ENCODE measurements at regions not wholly inside any gene's neighbourhood (a gene's known extent, or its start where the extent isn't known, plus 50 kb on each side); places are given as distances from the start of the nearest gene placed in this dataset.
"Not testable (repeated sequence)": the region's sequence is repeated elsewhere in the genome, so short reads cannot be mapped to it uniquely, and the experiment has no call there.

- intact Hi-C loops (cut with DNase I); DNase-seq (ENCODE audit: low spot score): not testable (repeated sequence)
Measured at GRCh38 chr18:1033092-1033491, 128.4 kb downstream of the ADCYAP1 start.

DNA sequence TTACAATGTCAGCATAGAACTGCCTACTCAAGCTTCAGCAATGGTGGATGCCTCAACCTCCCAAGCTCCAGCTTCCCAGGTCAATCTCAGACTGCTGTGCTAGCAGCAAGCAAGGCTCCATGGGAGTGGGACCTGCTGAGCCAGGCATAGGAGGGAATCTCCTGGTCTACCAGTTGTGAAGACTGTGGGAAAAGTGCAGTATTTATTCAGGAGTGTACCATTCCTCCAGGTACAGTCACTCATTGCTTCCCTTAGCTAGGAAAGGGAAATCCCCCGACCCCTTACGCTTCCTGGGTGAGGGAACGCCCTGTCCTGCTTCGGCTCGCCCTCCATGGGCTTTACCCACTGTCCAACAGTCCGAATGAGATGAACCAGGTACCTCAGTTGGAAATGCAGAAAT lies 130.3 kb downstream of the ADCYAP1 start:
- DNase-seq (ENCODE audit: low spot score) = no peak
- intact Hi-C loops (cut with DNase I) = no loop called here

DNA sequence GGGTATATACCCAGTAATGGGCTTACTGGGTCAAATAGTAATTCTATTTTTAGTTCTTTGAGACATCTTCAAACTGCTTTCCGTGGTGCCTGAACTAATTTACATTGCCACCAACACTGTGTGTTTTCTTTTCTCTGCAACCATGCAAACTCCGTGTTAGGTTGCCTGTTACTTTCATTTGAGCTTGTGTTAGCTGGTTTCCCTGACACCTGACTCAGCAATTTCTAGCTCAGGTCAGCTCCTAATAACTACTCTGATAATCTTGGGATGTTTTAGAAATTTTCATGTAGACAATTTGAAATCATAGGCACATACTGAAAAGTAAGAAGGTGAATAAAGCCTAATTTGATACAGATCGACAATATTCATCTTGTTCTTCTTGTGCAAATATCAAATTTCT lies 132.3 kb downstream of the ADCYAP1 start:
- DNase-seq (ENCODE audit: low spot score) = no peak
- intact Hi-C loops (cut with DNase I) = no loop called here

GRCh38 chr18:1037776-1038175 lies 133.1 kb downstream of the ADCYAP1 start:
- intact Hi-C loops (cut with DNase I) = no loop called here
- DNase-seq (ENCODE audit: low spot score) = no peak

- DNase-seq (ENCODE audit: low spot score) = peak; percentile 44
- intact Hi-C loops (cut with DNase I) = no loop called here
Measured at GRCh38 chr18:1039421-1039820, 134.8 kb downstream of the ADCYAP1 start.

DNA sequence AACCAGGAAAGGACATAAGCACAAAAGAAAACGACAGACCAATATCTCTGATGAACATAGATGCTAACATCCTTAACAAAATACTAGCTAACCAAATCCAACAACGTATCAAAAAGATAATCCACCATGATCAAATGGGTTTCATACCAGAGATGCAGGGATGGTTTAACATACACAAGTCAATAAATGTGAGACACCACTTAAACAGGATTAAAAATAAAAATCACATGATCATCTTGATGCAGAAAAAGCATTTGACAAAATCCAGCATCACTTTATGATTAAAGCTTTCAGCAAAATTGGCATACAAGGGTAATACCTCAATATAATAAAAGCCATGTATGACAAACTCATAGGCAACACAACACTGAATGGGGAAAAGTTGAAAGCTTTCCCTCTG lies 138.4 kb downstream of the ADCYAP1 start:
- DNase-seq (ENCODE audit: low spot score); intact Hi-C loops (cut with DNase I): not testable (repeated sequence)

GRCh38 chr18:1045658-1046057 lies 141.0 kb downstream of the ADCYAP1 start:
- intact Hi-C loops (cut with DNase I) = no loop called here
- no peak for DNase-seq (ENCODE audit: low spot score)

- intact Hi-C loops (cut with DNase I) = no loop called here
- no peak for DNase-seq (ENCODE audit: low spot score)
Measured at GRCh38 chr18:1047406-1047805, 142.7 kb downstream of the ADCYAP1 start.

DNA sequence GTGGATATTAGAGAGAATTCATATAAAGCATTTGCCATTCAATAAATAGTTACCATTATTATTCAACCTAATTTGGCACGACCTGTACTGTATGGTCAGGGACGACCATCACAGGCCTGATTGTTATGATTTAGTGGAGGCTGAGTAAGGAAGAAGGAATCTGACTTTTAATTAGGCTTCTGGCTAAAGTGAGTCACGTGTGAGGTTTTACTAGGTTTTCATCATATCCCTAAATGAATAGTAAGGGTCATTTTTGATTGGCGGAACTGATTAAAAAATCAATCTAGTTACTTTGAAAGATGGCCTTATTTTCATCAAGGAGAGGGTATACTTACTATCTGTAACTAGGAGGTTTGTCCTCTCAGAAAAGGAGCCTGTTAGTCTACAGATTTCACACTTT lies 143.4 kb downstream of the ADCYAP1 start:
- DNase-seq (ENCODE audit: low spot score) = no peak
- intact Hi-C loops (cut with DNase I) = no loop called here

DNA sequence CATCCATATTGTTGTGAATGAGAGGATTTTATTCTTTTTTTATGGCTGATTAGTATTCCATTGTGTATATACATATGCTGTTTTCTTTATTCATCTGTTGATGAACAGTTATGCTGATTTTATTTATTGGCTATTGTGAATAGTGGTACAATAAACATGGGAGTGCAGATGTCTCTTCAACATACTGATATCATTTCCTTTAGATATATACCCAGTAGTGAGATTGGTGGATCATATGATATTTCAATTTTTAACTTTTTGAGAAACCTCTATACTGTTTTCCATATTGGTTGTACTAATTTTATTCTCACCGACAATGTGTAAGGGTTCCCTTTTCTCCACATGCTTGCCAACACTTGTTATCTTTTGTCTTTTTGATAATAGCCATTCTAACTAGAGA lies 144.5 kb downstream of the ADCYAP1 start:
- intact Hi-C loops (cut with DNase I) = no loop called here
- no peak for DNase-seq (ENCODE audit: low spot score)

DNA sequence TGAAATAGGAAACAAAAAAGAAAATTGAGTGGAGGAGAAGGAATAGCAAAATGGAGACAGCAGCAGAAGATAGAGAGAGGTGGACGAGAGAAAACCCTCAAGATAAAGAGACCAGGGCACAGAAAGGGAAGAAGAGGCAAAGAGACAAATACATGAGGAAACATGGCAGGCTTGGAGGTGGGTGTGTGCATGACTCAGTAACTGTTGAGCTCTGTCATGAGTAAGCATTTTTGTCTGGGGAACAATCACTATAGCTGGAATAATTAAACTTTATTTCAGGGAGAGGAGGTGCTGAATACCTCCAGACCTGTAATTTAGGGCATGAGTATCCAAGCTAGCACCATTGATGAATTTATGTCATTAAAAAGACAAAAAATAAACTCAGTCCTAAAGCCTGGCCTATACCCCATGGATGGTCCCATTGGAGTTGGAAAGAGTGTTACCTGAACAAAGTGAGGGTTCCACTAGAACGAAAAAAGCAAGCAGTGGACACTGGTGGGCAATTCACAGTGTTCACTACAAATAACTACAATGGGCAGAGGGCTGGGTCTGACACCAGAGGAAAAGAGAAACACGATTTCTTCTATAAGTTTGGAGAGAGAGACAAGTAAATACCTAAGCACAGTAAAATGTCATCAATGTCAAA lies 145.5 kb downstream of the ADCYAP1 start:
- intact Hi-C loops (cut with DNase I) = no loop called here
- DNase-seq (ENCODE audit: low spot score) = no peak

GRCh38 chr18:1052301-1052700 lies 147.6 kb downstream of the ADCYAP1 start:
- DNase-seq (ENCODE audit: low spot score) = no peak

DNA sequence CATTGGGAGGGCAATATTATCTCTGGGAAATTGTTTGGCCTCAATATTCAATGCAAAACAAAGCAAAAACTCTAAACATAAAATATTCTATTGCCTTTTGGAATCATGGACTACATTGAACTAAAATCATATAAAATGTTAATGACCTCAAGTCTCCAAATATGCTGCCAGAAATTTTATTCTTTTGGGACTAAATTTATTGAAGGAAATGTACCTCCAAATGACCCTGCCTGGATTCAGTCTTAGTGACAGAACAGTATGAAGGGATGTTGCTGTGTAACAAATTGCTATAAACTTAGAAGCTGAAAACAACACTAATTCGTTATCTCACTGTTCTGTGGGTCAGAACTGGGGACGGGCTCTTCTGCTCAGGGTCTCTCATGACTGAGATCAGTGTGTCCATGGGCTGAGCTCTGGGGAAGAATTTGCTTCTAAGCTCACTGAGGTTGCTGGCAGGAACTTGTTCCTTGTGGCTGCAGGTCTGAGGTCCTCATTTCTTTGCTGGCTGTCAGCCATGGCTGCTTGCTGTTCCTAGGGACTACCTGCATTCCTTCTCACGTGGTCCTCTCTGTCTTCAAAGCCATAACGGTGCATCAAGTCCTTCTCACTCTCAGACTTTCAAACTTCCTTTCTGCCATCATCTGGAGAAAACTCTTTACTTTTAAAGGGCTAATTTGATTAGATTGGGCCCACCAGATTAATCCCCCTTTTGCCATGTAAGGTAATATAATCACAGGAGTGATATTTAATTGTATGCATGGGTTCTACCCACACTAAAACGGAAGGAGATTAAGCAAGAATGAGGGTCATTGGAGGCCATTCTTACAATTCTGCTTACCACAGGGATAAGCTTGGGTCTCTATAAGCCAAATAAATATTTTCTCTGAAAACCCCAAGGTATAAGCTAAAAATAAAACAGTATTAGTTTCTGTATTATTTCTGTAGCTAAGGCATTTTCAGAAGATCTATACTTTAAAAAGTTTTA lies 149.0 kb downstream of the ADCYAP1 start:
- no peak for DNase-seq (ENCODE audit: low spot score)
- intact Hi-C loops (cut with DNase I) = no loop called here

More at GRCh38 chr18:1052301-1052700, 147.6 kb downstream of the ADCYAP1 start:
- intact Hi-C loops (cut with DNase I) = no loop called here

DNA sequence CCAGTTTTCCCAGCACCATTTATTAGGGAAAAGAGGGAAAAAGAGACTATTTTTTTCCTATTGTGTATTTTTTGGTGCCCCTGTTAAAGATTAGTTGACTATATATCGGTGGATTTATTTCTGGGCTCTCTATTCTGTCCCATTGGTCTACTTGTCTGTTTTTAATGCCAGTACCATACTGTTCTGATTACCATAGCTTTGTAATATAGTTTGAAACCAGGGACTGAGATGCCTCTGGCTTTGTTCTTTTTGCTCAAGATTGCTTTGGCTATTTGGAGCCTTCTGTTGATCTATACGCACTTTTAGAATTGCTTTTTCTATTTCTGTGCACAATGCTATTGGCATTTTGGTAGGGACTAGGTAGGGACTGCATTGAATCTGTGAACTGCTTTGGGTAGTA lies 151.7 kb downstream of the ADCYAP1 start:
- intact Hi-C loops (cut with DNase I) = no loop called here
- DNase-seq (ENCODE audit: low spot score) = no peak

GRCh38 chr18:1057367-1057766 lies 152.7 kb downstream of the ADCYAP1 start:
- intact Hi-C loops (cut with DNase I) = no loop called here
- DNase-seq (ENCODE audit: low spot score) = no peak

DNA sequence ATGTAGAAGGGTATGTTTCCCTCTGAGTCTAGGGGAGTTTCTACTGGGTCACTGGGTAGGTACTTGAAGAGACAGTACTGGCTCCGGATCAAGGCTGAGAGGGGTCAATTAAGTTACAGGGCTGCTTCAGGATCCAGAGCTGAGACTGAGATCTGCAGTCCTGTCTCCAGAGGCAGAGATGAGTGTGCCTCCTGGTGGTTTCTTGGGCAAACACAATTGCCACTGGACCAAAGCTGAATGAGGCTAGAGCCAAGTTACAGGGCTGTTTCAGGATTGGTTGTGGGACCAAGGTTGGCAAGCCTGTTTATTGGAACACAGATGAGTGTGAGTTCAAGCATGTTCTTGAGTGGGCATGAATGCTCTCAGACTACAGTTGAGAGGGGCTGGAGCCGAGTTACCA lies 157.9 kb downstream of the ADCYAP1 start:
- no peak for DNase-seq (ENCODE audit: low spot score)
- intact Hi-C loops (cut with DNase I) = no loop called here

- intact Hi-C loops (cut with DNase I) = no loop called here
- no peak for DNase-seq (ENCODE audit: low spot score)
Measured at GRCh38 chr18:1075322-1075721, 170.7 kb downstream of the ADCYAP1 start.

GRCh38 chr18:1075876-1076275 lies 171.2 kb downstream of the ADCYAP1 start:
- intact Hi-C loops (cut with DNase I) = no loop called here
- no peak for DNase-seq (ENCODE audit: low spot score)

DNA sequence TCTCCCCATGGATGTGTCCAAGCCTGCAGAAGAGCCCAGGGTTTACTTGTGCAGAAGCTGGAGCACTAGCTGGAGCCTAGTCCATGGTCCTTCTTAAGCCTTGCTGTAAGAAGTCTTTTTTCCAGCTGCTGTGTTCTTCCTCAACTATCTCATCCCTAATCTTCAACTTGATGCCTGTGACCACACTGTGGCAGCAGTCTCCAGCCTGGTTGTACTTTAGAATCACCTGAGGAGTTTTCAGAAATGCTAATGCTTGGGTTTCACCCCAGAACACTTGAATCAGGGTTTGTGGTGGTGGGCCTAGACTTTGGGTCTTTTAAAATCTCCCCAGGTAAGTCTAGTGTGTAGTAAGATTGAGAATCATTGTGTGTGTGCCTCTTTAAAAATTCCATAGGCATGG lies 173.6 kb downstream of the ADCYAP1 start:
- intact Hi-C loops (cut with DNase I) = no loop called here
- no peak for DNase-seq (ENCODE audit: low spot score)

- intact Hi-C loops (cut with DNase I); DNase-seq (ENCODE audit: low spot score): not testable (repeated sequence)
Measured at GRCh38 chr18:1083675-1084074, 179.0 kb downstream of the ADCYAP1 start.

DNA sequence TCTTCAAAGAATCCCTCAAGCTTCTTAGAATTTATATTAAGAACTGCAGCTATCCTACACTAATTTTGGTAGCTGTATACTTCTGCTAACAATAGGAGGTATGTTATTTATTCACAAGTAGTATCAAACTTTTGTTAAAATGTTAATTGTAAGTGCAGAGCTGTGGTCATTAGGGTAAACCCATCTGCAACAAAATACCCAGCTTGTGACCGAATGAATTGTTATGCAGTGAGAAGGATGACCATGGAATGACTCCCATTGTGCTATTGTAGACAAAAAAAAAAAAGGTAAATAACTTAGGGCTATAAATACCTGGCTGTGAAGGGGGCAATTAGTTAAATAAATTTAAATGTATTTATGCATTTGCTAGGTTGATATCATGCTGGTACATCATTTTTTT lies 186.1 kb downstream of the ADCYAP1 start:
- no peak for DNase-seq (ENCODE audit: low spot score)
- intact Hi-C loops (cut with DNase I) = no loop called here
